ENCODE measurements at regions not wholly inside any gene's neighbourhood (a gene's known extent, or its start where the extent isn't known, plus 50 kb on each side); places are given as distances from the start of the nearest gene placed in this dataset.
"Not testable (repeated sequence)": the region's sequence is repeated elsewhere in the genome, so short reads cannot be mapped to it uniquely, and the experiment has no call there.

- not testable (repeated sequence) for DNase-seq (ENCODE audit: low read depth)
Observed at GRCh38 chr2:7641272-7641671, 724.1 kb downstream of the RNF144A start.

- no peak for DNase-seq (ENCODE audit: low read depth)
Observed at GRCh38 chr2:7646024-7646423, 728.8 kb downstream of the RNF144A start.

GRCh38 chr2:7646661-7647060 is 729.4 kb downstream of the RNF144A start:
- no peak for DNase-seq (ENCODE audit: low read depth)

- no peak for DNase-seq (ENCODE audit: low read depth)
Observed at GRCh38 chr2:7648221-7648795, 731.1 kb downstream of the RNF144A start.

GRCh38 chr2:7649461-7650228 is 732.4 kb downstream of the RNF144A start:
- no peak for DNase-seq (ENCODE audit: low read depth)

- no peak for DNase-seq (ENCODE audit: low read depth)
Observed at GRCh38 chr2:7653617-7654016, 736.4 kb downstream of the RNF144A start.

GRCh38 chr2:7655629-7656028 is 738.4 kb downstream of the RNF144A start:
- DNase-seq (ENCODE audit: low read depth), result no peak

- not testable (repeated sequence) for DNase-seq (ENCODE audit: low read depth)
Observed at GRCh38 chr2:7657526-7657925, 740.3 kb downstream of the RNF144A start.

GRCh38 chr2:7658486-7658885 is 741.3 kb downstream of the RNF144A start:
- no peak for DNase-seq (ENCODE audit: low read depth)

GRCh38 chr2:7660816-7661215 is 743.6 kb downstream of the RNF144A start:
- no peak for DNase-seq (ENCODE audit: low read depth)

- no peak for DNase-seq (ENCODE audit: low read depth)
Observed at GRCh38 chr2:7661502-7661901, 744.3 kb downstream of the RNF144A start.

- DNase-seq (ENCODE audit: low read depth), result no peak
Observed at GRCh38 chr2:7665880-7666279, 748.7 kb downstream of the RNF144A start.

GRCh38 chr2:7666596-7667259 is 749.5 kb downstream of the RNF144A start:
- DNase-seq (ENCODE audit: low read depth), result no peak

- no peak for DNase-seq (ENCODE audit: low read depth)
Observed at GRCh38 chr2:7667260-7667757, 750.1 kb downstream of the RNF144A start.

- DNase-seq (ENCODE audit: low read depth), result no peak
Observed at GRCh38 chr2:7670905-7671641, 753.9 kb downstream of the RNF144A start.

- peak; percentile 30 for DNase-seq (ENCODE audit: low read depth)
Observed at GRCh38 chr2:7672027-7672684, 754.9 kb downstream of the RNF144A start.

- DNase-seq (ENCODE audit: low read depth), result no peak
Observed at GRCh38 chr2:7672685-7673071, 755.5 kb downstream of the RNF144A start.

GRCh38 chr2:7673101-7673500 is 755.9 kb downstream of the RNF144A start:
- no peak for DNase-seq (ENCODE audit: low read depth)

- DNase-seq (ENCODE audit: low read depth), result no peak
Observed at GRCh38 chr2:7673853-7674252, 756.6 kb downstream of the RNF144A start.

- DNase-seq (ENCODE audit: low read depth), result no peak
Observed at GRCh38 chr2:7674606-7675005, 757.4 kb downstream of the RNF144A start.

GRCh38 chr2:7676714-7677113 is 759.5 kb downstream of the RNF144A start:
- DNase-seq (ENCODE audit: low read depth), result no peak

All from stimulated activated CD8-positive, alpha-beta memory T cell treated with anti-CD3 and anti-CD28 coated beads, Interleukin-7, amount 100 ng/mL, for 24 hours (primary cell).